ENCODE measurements at regions not wholly inside any gene's neighbourhood (a gene's known extent, or its start where the extent isn't known, plus 50 kb on each side); places are given as distances from the start of the nearest gene placed in this dataset.

GRCh38 chr18:27616324-27616723 is 431.2 kb upstream of the CHST9 start:
- no peak for TF ChIP-seq SRF (IDR thresholded peaks at IDR 0.05; ENCODE audit: low read depth)
- no peak for TF ChIP-seq CTCF (IDR thresholded peaks at IDR 0.05 in 2 of 3, conservative IDR thresholded peaks at IDR 0.05 in 1 of 3; ENCODE audit: borderline replicate concordance in 1 of 3, insufficient read depth in 1 of 3, low read depth in 2 of 3, low read length in 2 of 3)
- TF ChIP-seq EGR1 (IDR thresholded peaks at IDR 0.05; ENCODE audit: low read depth): no peak
- TF ChIP-seq CEBPB (IDR thresholded peaks at IDR 0.05; ENCODE audit: low read depth): no peak
- TF ChIP-seq EZH2 (IDR thresholded peaks at IDR 0.05): no peak
- no peak for TF ChIP-seq POLR2AphosphoS5 (IDR thresholded peaks at IDR 0.05; ENCODE audit: low read depth, low read length)
- TF ChIP-seq REST (IDR thresholded peaks at IDR 0.05; ENCODE audit: low read depth): no peak
- TF ChIP-seq RAD21 (IDR thresholded peaks at IDR 0.05; ENCODE audit: low read depth): no peak
- TF ChIP-seq JUND (IDR thresholded peaks at IDR 0.05): no peak
- TF ChIP-seq ZFX (IDR thresholded peaks at IDR 0.05): no peak
- TF ChIP-seq ELF1 (IDR thresholded peaks at IDR 0.05; ENCODE audit: borderline replicate concordance, low read depth): no peak

Data from HCT116 (cell line).